Lower leg skin (tissue), 3 donors: ENCODE measurements at regions not wholly inside any gene's neighbourhood (a gene's known extent, or its start where the extent isn't known, plus 50 kb on each side); places are given as distances from the start of the nearest gene placed in this dataset.

Experiments used
- CTCF ChIP-seq, 3 donors: fragments of 450-650 bp; IDR thresholded peaks; one replicate each; pipeline ENCODE4 v1.5.1; 2016; ENCODE audit warnings: antibody characterized with exemption in 3 of 3, mild to moderate bottlenecking in 3 of 3, moderate library complexity in 2 of 3
- POLR2A ChIP-seq, 2 donors: fragments of 450-650 bp; IDR thresholded peaks; one replicate each; pipeline ENCODE4 v1.6.1; 2016 to 2017; ENCODE audit warnings: antibody characterized with exemption in 2 of 2, mild to moderate bottlenecking in 1 of 2, moderate library complexity in 1 of 2

GRCh38 chrX:85505801-85506200 is 126.3 kb upstream of the POF1B start:
- TF ChIP-seq CTCF (IDR thresholded peaks at IDR 0.05) = no peak
- no peak for TF ChIP-seq POLR2A (IDR thresholded peaks at IDR 0.05)
